NCI-H2227 (cell line): ENCODE measurements at regions not wholly inside any gene's neighbourhood (a gene's known extent, or its start where the extent isn't known, plus 50 kb on each side); places are given as distances from the start of the nearest gene placed in this dataset.
"Not testable (repeated sequence)": the region's sequence is repeated elsewhere in the genome, so short reads cannot be mapped to it uniquely, and the experiment has no call there.

Experiments used
- DNase-seq: peaks from one replicate; lab custom pipeline; 2025; ENCODE audit not compliant: unreplicated experiment; lab: John Stamatoyannopoulos, UW

- no peak for DNase-seq
Observed at GRCh38 chr18:73688851-73689711, 458.6 kb downstream of the FBXO15 start.

GRCh38 chr18:73688161-73688560 is 459.5 kb downstream of the FBXO15 start:
- no peak for DNase-seq

- DNase-seq: no peak
Observed at GRCh38 chr18:73684647-73685046, 463.0 kb downstream of the FBXO15 start.

- DNase-seq: no peak
Observed at GRCh38 chr18:73683409-73684238, 464.0 kb downstream of the FBXO15 start.

GRCh38 chr18:73681912-73682311 is 465.7 kb downstream of the FBXO15 start:
- no peak for DNase-seq

GRCh38 chr18:73681398-73681797 is 466.2 kb downstream of the FBXO15 start:
- DNase-seq: no peak

GRCh38 chr18:73679941-73680712 is 467.5 kb downstream of the FBXO15 start:
- DNase-seq: no peak

GRCh38 chr18:73677450-73677849 is 470.2 kb downstream of the FBXO15 start:
- no peak for DNase-seq

- no peak for DNase-seq
Observed at GRCh38 chr18:73674125-73674865, 473.3 kb downstream of the FBXO15 start.

- not testable (repeated sequence) for DNase-seq
Observed at GRCh38 chr18:73671480-73671879, 476.2 kb downstream of the FBXO15 start.

GRCh38 chr18:73670524-73670923 is 477.1 kb downstream of the FBXO15 start:
- DNase-seq: no peak

GRCh38 chr18:73670039-73670438 is 477.6 kb downstream of the FBXO15 start:
- DNase-seq: no peak

GRCh38 chr18:73669297-73669696 is 478.3 kb downstream of the FBXO15 start:
- DNase-seq: no peak

- DNase-seq: no peak
Observed at GRCh38 chr18:73668051-73668450, 479.6 kb downstream of the FBXO15 start.

GRCh38 chr18:73666772-73667171 is 480.9 kb downstream of the FBXO15 start:
- no peak for DNase-seq

- no peak for DNase-seq
Observed at GRCh38 chr18:73664896-73665295, 482.7 kb downstream of the FBXO15 start.

- DNase-seq: no peak
Observed at GRCh38 chr18:73663581-73663980, 484.1 kb downstream of the FBXO15 start.

GRCh38 chr18:73662421-73662820 is 485.2 kb downstream of the FBXO15 start:
- DNase-seq: no peak

GRCh38 chr18:73660931-73661856 is 486.4 kb downstream of the FBXO15 start:
- no peak for DNase-seq

- no peak for DNase-seq
Observed at GRCh38 chr18:73656691-73657090, 490.9 kb downstream of the FBXO15 start.
